Left ventricle myocardium inferior (tissue), 1 donor: ENCODE measurements at regions not wholly inside any gene's neighbourhood (a gene's known extent, or its start where the extent isn't known, plus 50 kb on each side); places are given as distances from the start of the nearest gene placed in this dataset.

ENCODE experiments used
- DNase-seq: peaks from one replicate; pipeline ENCODE4 v3.0.0-alpha.2; 2020
- H3K27ac ChIP-seq: fragments of 200-600 bp; replicated peaks from 2 replicates; pipeline ENCODE4 v1.8.0; 2021
- H3K27me3 ChIP-seq: fragments of 200-600 bp; 2 replicates; pipeline ENCODE4 v1.8.0; 2021; ENCODE audit warnings: low read depth
- H3K36me3 ChIP-seq: fragments of 200-600 bp; 2 replicates; pipeline ENCODE4 v1.8.0; 2021
- H3K4me1 ChIP-seq: fragments of 200-600 bp; 2 replicates; pipeline ENCODE4 v1.8.0; 2021
- H3K4me3 ChIP-seq: fragments of 200-600 bp; 2 replicates; pipeline ENCODE4 v1.8.0; 2021; ENCODE audit warnings: mild to moderate bottlenecking, moderate library complexity
- H3K9me3 ChIP-seq: fragments of 200-600 bp; replicated peaks from 2 replicates; pipeline ENCODE4 v1.8.0; 2021
- intact Hi-C: fragments of 100-400 bp; cut with micrococcal nuclease; formaldehyde crosslinking; loops from one replicate; pipeline ENCODE4 v1.11.0; 2022
- TF ChIP-seq, protein P1 (sequence below): fragments of 200-600 bp; IDR thresholded peaks from 2 replicates; pipeline ENCODE4 v1.8.0; 2021; ENCODE audit warnings: antibody characterized with exemption, mild to moderate bottlenecking, borderline replicate concordance
- donor health status: DM: no; HTN: yes; CAD: no; lungs with severe emphysema.

DNA sequence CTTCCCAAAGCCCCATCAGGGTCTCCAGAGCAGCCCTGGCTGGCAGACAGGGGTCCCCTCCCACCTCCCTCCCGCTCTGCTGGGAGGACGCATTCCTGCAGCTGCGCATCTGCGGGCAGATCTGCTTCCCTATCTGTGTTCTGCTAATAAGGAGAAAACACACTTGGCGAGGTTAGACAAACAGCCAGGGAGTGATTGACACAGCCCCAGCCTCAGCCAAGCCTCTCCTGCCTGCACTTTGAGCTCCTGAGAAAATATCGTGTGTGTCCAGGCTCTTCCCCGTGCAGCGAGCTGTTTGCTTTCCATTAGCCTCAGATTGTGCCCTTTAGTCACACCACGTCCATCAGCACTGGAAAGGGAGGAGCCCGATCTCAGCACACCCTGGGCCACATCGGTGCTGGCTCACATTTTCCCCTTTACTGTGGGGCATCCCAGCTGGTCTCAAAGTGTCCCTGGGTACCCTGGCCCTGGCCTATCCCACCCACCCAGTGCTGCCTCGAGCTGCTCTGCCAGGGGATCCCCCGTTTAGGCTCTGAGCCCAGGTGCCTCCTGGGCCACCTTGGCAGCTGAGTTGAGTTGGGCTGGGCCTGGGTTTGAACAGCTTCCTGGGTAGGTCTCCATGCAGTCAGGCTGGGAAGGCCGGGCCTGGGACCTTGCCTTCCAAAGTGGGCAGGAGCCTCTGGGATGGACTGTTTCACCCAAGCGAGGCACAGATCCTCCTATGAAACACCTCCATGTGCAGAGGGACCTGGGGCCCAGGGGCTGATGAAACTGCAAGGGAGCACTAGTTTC, 61.1 kb downstream of the BARX1 start:
- TF ChIP-seq, protein P1, sequence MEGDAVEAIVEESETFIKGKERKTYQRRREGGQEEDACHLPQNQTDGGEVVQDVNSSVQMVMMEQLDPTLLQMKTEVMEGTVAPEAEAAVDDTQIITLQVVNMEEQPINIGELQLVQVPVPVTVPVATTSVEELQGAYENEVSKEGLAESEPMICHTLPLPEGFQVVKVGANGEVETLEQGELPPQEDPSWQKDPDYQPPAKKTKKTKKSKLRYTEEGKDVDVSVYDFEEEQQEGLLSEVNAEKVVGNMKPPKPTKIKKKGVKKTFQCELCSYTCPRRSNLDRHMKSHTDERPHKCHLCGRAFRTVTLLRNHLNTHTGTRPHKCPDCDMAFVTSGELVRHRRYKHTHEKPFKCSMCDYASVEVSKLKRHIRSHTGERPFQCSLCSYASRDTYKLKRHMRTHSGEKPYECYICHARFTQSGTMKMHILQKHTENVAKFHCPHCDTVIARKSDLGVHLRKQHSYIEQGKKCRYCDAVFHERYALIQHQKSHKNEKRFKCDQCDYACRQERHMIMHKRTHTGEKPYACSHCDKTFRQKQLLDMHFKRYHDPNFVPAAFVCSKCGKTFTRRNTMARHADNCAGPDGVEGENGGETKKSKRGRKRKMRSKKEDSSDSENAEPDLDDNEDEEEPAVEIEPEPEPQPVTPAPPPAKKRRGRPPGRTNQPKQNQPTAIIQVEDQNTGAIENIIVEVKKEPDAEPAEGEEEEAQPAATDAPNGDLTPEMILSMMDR = no peak
- H3K4me1 ChIP-seq = no peaks in the 10 kb centered on the region
- H3K27me3 ChIP-seq = peaks cover 17% of the 10 kb centered on the region
- H3K9me3 ChIP-seq = peaks cover 11% of the 10 kb centered on the region
- H3K36me3 ChIP-seq = no peaks in the 10 kb centered on the region
- H3K4me3 ChIP-seq = no peak overlapping the region
- DNase-seq = no peak
- H3K27ac ChIP-seq = no peak overlapping the region
- intact Hi-C loops = no loop called here

DNA sequence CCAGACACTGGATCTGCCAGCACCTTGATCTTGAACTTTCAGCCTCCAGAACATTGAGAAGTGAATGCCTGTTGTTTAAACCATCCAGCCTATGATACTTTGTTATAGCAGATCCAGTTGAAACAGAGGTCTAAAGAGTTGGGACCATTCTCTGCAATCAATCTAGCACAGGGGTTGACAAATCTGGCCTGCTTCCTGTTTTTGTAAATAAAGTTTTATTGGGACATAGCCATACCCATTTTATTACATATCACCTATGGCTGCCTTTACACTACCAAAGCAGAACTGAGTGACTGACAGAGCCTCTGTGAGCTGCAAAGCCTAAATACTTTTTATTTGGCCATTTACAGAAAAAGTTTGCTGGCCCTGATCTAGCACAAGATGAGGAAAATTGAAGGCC, 62.0 kb downstream of the BARX1 start:
- no peaks in the 10 kb centered on the region for H3K36me3 ChIP-seq
- H3K4me1 ChIP-seq = no peaks in the 10 kb centered on the region
- TF ChIP-seq, protein P1 = no peak
- intact Hi-C loops = no loop called here
- DNase-seq = no peak
- H3K27ac ChIP-seq = no peak overlapping the region
- peaks cover 17% of the 10 kb centered on the region for H3K27me3 ChIP-seq
- H3K9me3 ChIP-seq = peaks cover 11% of the 10 kb centered on the region
- no peak overlapping the region for H3K4me3 ChIP-seq

DNA sequence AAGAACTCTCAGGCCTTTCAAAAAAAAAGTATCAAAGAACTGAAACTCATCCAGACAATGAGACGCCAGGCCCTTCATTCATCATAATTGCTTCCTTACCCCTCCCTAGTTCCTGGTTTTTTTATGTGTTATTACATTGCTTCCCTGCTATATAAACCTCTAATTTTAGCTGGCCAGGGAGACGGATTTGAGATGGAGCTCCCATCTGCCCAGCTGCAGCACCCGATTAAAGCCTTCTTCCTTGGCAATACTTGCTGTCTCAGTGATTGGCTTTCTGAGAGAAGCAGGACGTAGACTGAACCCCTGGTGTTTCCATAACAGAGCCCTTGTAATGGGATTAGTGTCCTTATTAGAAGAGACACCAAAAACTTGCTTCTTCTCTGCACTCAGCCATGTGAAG, 62.4 kb downstream of the BARX1 start:
- Histone ChIP-seq H3K36me3 (no peaks in the 10 kb centered on the region), H3K4me1 (no peaks in the 10 kb centered on the region), H3K27ac (no peak overlapping the region), H3K9me3 (peaks cover 11% of the 10 kb centered on the region), H3K27me3 (peaks cover 19% of the 10 kb centered on the region), H3K4me3 (no peak overlapping the region)
- DNase-seq = no peak
- TF ChIP-seq, protein P1 = no peak
- intact Hi-C loops = no loop called here

DNA sequence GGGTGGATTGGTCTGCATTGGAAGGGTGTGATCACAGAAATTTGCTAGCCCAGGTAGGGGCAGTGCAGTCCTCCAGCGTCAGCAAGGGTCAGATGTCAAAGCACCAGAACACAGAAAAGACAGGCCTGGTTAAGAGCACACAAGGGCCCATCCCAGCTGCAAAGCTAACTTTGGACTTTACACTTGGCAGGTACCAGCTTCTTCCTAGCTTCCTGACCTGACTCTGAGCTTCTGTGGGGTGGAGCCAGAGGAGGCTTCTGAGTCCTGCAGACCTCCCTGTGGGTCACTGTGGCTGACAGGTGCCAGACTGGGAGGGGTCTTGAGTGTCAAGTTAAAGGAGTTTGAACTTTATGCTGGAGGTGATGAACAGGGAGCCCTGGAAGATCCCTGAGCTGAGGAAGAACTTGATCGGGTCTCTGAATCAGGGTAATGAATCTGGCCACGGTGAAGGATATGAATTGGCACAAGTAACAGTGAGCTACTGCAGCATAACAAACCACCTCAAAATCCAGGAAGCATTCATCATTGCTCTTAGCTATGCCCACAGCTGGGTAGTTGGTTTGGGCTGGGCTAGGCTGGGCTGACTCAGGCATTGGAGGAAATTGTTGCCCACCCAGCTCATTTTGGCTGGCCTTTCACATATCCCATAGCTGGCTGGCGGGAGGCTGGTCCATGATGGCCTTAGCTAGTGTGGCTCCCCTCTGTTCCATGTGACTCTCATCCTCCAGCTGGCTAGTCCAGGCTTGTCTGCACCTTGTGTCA, 63.4 kb downstream of the BARX1 start:
- Histone ChIP-seq H3K27ac (no peak overlapping the region), H3K9me3 (peaks cover 11% of the 10 kb centered on the region), H3K27me3 (peaks cover 24% of the 10 kb centered on the region), H3K4me3 (no peak overlapping the region), H3K36me3 (no peaks in the 10 kb centered on the region), H3K4me1 (no peaks in the 10 kb centered on the region)
- TF ChIP-seq, protein P1 = no peak
- intact Hi-C loops = no loop called here
- no peak for DNase-seq

GRCh38 chr9:93891050-93891449, 64.1 kb downstream of the BARX1 start:
- no peaks in the 10 kb centered on the region for H3K4me1 ChIP-seq
- H3K4me3 ChIP-seq = no peak overlapping the region
- H3K27ac ChIP-seq = no peak overlapping the region
- intact Hi-C loops = no loop called here
- peaks cover 11% of the 10 kb centered on the region for H3K9me3 ChIP-seq
- TF ChIP-seq, protein P1 = no peak
- DNase-seq = no peak
- H3K27me3 ChIP-seq = peaks cover 18% of the 10 kb centered on the region
- H3K36me3 ChIP-seq = no peaks in the 10 kb centered on the region
